NT2/D1 (cell line): ENCODE measurements at regions not wholly inside any gene's neighbourhood (a gene's known extent, or its start where the extent isn't known, plus 50 kb on each side); places are given as distances from the start of the nearest gene placed in this dataset.

Experiments
- SUZ12 ChIP-seq: IDR thresholded peaks from 2 replicates; pipeline ENCODE4 v1.6.1; 2011; ENCODE audit not compliant: insufficient read length, insufficient read depth; ENCODE audit errors: extremely low read depth
- ZNF274 ChIP-seq: IDR thresholded peaks from 2 replicates; pipeline ENCODE4 v1.6.1; 2011; ENCODE audit warnings: mild to moderate bottlenecking, low read depth, low read length

DNA sequence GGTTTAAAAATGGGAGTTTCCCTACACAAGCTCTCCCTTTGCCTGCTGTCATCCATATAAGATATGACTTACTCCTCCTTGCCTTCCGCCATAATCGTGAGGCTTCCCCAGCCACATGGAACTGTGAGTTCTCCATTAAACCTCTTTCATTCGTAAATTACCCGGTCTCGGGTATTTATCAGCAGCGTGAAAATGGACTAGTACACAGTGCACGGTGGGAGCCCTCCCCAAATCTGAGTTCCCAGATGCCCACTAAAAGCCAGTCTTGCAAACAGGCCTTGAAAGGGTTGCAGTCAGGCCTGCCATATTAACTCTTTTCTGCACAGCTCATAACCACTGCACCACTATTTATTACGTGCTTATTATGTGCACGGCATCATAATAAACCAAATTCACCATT is 400.9 kb downstream of the PRDM2 start:
- no peak for TF ChIP-seq SUZ12
- no peak for TF ChIP-seq ZNF274
